K562 (cell line): ENCODE measurements at regions not wholly inside any gene's neighbourhood (a gene's known extent, or its start where the extent isn't known, plus 50 kb on each side); places are given as distances from the start of the nearest gene placed in this dataset.

ENCODE experiments used
- BACH1 ChIP-seq: fragments of 200-800 bp; sonication (Bioruptor generic); IDR thresholded peaks from 2 replicates; pipeline ENCODE4 v1.6.1; 2016; ENCODE audit warnings: missing genetic modification characterization, missing compliant biosample characterization
- CHD1 ChIP-seq: fragments of 200-600 bp; sonication (generic); IDR thresholded peaks from one replicate; pipeline ENCODE4 v1.6.1; 2012; ENCODE audit warnings: mild to moderate bottlenecking, moderate library complexity, low read length, inconsistent platforms
- CREB1 ChIP-seq, 2 experiments: sonication (generic) in 1 of 2; formaldehyde crosslinking in 1 of 2; IDR thresholded peaks; 2 replicates each; pipeline versions ENCODE4 v1.6.1 to v1.8.0; 2012 to 2022; ENCODE audit warnings: inconsistent platforms in 1 of 2, mild to moderate bottlenecking in 1 of 2, missing genetic modification reagents in 1 of 2, moderate library complexity in 1 of 2
- HDAC3 ChIP-seq: fragments of 450-650 bp; IDR thresholded peaks from 2 replicates; pipeline ENCODE4 v1.6.1; 2018; ENCODE audit warnings: borderline replicate concordance, mild to moderate bottlenecking, moderate library complexity; ENCODE audit not compliant: partially characterized antibody
- JUND ChIP-seq, 2 experiments: IDR thresholded peaks; 2 replicates in 1 of 2; 3 replicates in 1 of 2; pipeline ENCODE4 v1.6.1; 2011; ENCODE audit warnings: borderline replicate concordance in 2 of 2, low read depth in 2 of 2, low read length in 2 of 2, improper control_type of control experiment in 1 of 2, missing biosample characterization in 1 of 2, missing genetic modification characterization in 1 of 2, missing genetic modification reagents in 1 of 2
- NONO ChIP-seq, 2 experiments: fragments of 200-400 bp in 1 of 2; fragments of 450-650 bp in 1 of 2; formaldehyde crosslinking in 1 of 2; IDR thresholded peaks; 2 replicates each; pipeline ENCODE4 v1.6.1; 2017; ENCODE audit warnings: low read depth in 2 of 2, mild to moderate bottlenecking in 2 of 2, moderate library complexity in 2 of 2, low read length in 1 of 2
- POLR2AphosphoS2 ChIP-seq: IDR thresholded peaks from 2 replicates; pipeline ENCODE4 v1.6.1; 2012; ENCODE audit warnings: low read length, improper control_type of control experiment
- SP1 ChIP-seq: sonication (generic); formaldehyde crosslinking; IDR thresholded peaks from 2 replicates; pipeline ENCODE4 v1.8.1; 2022; ENCODE audit warnings: mild to moderate bottlenecking, missing genetic modification reagents
- SPI1 ChIP-seq: IDR thresholded peaks from 2 replicates; pipeline ENCODE4 v1.6.1; 2011; ENCODE audit warnings: low read depth, low read length, control low read depth, borderline replicate concordance
- TEAD4 ChIP-seq, 2 experiments: sonication (generic) in 1 of 2; formaldehyde crosslinking in 1 of 2; IDR thresholded peaks; 2 replicates each; pipeline versions ENCODE4 v1.6.1 to v1.8.0; 2012 to 2022; ENCODE audit warnings: borderline replicate concordance in 1 of 2, inconsistent platforms in 1 of 2, low read length in 1 of 2, mild to moderate bottlenecking in 1 of 2, missing genetic modification reagents in 1 of 2
- ZNF354B ChIP-seq: fragments of 250-450 bp; sonication (Bioruptor Pico); IDR thresholded peaks from 2 replicates; pipeline ENCODE4 v1.4.0; 2020
- ZNF79 ChIP-seq: fragments of 250-450 bp; sonication (Bioruptor Pico); IDR thresholded peaks from 2 replicates; pipeline ENCODE4 v1.4.0; 2020; ENCODE audit warnings: low read depth, mild to moderate bottlenecking, moderate library complexity
- TF ChIP-seq, protein P1 (sequence below): sonication (generic); formaldehyde crosslinking; IDR thresholded peaks from 2 replicates; pipeline ENCODE4 v1.8.0; 2023; ENCODE audit warnings: missing genetic modification reagents, mild to moderate bottlenecking, borderline replicate concordance
- TF ChIP-seq, protein P2 (sequence below), 3 experiments: IDR thresholded peaks in 2 of 3; conservative IDR thresholded peaks in 1 of 3; 2 replicates each; pipeline ENCODE4 v1.5.1; 2011 to 2012; ENCODE audit warnings: low read length in 3 of 3, mild to moderate bottlenecking in 3 of 3, control low read depth in 2 of 3, improper control_type of control experiment in 1 of 3, inconsistent platforms in 1 of 3, low read depth in 1 of 3, mixed read lengths in 1 of 3, moderate library complexity in 1 of 3; ENCODE audit not compliant: insufficient read depth in 2 of 3

DNA sequence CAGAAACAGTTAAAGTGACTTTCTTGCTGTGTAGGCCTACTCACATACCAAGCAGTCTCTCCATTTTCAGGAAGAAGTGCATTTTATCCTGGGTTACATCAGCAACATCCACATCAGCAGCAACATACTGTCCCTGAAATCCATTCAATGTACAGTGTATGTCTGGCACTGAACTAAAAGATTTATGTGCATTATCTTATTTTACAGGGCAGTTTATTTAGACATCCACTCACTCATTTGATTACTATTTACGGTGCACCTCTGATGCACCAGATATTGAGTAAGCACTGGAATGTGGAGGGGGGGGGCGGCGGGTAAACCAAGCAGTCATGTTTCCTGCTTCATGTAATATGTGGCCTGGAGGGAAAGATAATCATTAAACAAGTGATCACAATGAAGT, 1128.2 kb downstream of the BCL11A start:
- TF ChIP-seq, protein P1, sequence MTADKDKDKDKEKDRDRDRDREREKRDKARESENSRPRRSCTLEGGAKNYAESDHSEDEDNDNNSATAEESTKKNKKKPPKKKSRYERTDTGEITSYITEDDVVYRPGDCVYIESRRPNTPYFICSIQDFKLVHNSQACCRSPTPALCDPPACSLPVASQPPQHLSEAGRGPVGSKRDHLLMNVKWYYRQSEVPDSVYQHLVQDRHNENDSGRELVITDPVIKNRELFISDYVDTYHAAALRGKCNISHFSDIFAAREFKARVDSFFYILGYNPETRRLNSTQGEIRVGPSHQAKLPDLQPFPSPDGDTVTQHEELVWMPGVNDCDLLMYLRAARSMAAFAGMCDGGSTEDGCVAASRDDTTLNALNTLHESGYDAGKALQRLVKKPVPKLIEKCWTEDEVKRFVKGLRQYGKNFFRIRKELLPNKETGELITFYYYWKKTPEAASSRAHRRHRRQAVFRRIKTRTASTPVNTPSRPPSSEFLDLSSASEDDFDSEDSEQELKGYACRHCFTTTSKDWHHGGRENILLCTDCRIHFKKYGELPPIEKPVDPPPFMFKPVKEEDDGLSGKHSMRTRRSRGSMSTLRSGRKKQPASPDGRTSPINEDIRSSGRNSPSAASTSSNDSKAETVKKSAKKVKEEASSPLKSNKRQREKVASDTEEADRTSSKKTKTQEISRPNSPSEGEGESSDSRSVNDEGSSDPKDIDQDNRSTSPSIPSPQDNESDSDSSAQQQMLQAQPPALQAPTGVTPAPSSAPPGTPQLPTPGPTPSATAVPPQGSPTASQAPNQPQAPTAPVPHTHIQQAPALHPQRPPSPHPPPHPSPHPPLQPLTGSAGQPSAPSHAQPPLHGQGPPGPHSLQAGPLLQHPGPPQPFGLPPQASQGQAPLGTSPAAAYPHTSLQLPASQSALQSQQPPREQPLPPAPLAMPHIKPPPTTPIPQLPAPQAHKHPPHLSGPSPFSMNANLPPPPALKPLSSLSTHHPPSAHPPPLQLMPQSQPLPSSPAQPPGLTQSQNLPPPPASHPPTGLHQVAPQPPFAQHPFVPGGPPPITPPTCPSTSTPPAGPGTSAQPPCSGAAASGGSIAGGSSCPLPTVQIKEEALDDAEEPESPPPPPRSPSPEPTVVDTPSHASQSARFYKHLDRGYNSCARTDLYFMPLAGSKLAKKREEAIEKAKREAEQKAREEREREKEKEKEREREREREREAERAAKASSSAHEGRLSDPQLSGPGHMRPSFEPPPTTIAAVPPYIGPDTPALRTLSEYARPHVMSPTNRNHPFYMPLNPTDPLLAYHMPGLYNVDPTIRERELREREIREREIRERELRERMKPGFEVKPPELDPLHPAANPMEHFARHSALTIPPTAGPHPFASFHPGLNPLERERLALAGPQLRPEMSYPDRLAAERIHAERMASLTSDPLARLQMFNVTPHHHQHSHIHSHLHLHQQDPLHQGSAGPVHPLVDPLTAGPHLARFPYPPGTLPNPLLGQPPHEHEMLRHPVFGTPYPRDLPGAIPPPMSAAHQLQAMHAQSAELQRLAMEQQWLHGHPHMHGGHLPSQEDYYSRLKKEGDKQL (CRISPR knock-in tag) = no peak
- TF ChIP-seq ZNF354B (no peak), HDAC3 (no peak), TEAD4 (IDR thresholded peaks at IDR 0.05; ENCODE audit: low read length) (no peak), TEAD4 (CRISPR knock-in tag; IDR thresholded peaks at IDR 0.05; ENCODE audit: borderline replicate concordance) (no peak), SPI1 (no peak), CHD1 (no peak), CREB1 (IDR thresholded peaks at IDR 0.05) (no peak), CREB1 (CRISPR knock-in tag; IDR thresholded peaks at IDR 0.05) (no peak), POLR2AphosphoS2 (no peak), BACH1 (tag) (no peak), NONO (IDR thresholded peaks at IDR 0.05; ENCODE audit: low read depth in 2 of 2, low read length in 1 of 2) (no peak), SP1 (no peak), ZNF79 (CRISPR knock-in tag) (no peak), JUND (IDR thresholded peaks at IDR 0.05; ENCODE audit: borderline replicate concordance, low read depth, low read length) (no peak), JUND (tag; IDR thresholded peaks at IDR 0.05; ENCODE audit: borderline replicate concordance, low read depth, low read length) (no peak)
- TF ChIP-seq, protein P2, sequence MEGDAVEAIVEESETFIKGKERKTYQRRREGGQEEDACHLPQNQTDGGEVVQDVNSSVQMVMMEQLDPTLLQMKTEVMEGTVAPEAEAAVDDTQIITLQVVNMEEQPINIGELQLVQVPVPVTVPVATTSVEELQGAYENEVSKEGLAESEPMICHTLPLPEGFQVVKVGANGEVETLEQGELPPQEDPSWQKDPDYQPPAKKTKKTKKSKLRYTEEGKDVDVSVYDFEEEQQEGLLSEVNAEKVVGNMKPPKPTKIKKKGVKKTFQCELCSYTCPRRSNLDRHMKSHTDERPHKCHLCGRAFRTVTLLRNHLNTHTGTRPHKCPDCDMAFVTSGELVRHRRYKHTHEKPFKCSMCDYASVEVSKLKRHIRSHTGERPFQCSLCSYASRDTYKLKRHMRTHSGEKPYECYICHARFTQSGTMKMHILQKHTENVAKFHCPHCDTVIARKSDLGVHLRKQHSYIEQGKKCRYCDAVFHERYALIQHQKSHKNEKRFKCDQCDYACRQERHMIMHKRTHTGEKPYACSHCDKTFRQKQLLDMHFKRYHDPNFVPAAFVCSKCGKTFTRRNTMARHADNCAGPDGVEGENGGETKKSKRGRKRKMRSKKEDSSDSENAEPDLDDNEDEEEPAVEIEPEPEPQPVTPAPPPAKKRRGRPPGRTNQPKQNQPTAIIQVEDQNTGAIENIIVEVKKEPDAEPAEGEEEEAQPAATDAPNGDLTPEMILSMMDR (IDR thresholded peaks at IDR 0.05 in 2 of 3, conservative IDR thresholded peaks at IDR 0.05 in 1 of 3; ENCODE audit: insufficient read depth in 2 of 3, low read depth in 1 of 3, low read length in 3 of 3) = no peak
